Liver (tissue), 8 donors: ENCODE measurements at regions not wholly inside any gene's neighbourhood (a gene's known extent, or its start where the extent isn't known, plus 50 kb on each side); places are given as distances from the start of the nearest gene placed in this dataset.

Experiments
- DNase-seq: peaks from one replicate; pipeline ENCODE4 v3.0.0-alpha.2; 2017; ENCODE audit warnings: low spot score
- H3K27ac ChIP-seq, 2 donors: one replicate each; pipeline ENCODE4 v1.7.0; 2013; ENCODE audit warnings: inconsistent platforms in 2 of 2, low read length in 2 of 2, control low read depth in 1 of 2, low read depth in 1 of 2, mild to moderate bottlenecking in 1 of 2
- H3K27me3 ChIP-seq, 4 donors: one replicate each; pipeline versions ENCODE4 v1.6.1 to v1.7.0; 2013; ENCODE audit warnings: low read length in 3 of 4, inconsistent platforms in 1 of 4, mild to moderate bottlenecking in 1 of 4, moderate library complexity in 1 of 4; ENCODE audit not compliant: control insufficient read depth in 4 of 4, insufficient read depth in 4 of 4
- H3K36me3 ChIP-seq, 4 donors: one replicate each; pipeline versions ENCODE4 v1.6.1 to v1.7.0; 2013; ENCODE audit warnings: low read length in 3 of 4, mild to moderate bottlenecking in 3 of 4, low read depth in 1 of 4, moderate library complexity in 1 of 4; ENCODE audit not compliant: control insufficient read depth in 4 of 4, insufficient read depth in 3 of 4
- H3K4me1 ChIP-seq, 4 donors: one replicate each; pipeline versions ENCODE4 v1.6.1 to v1.7.0; 2013; ENCODE audit warnings: low read length in 3 of 4, mild to moderate bottlenecking in 3 of 4, moderate library complexity in 1 of 4; ENCODE audit not compliant: control insufficient read depth in 4 of 4, insufficient read depth in 4 of 4
- H3K4me3 ChIP-seq, 3 donors: one replicate each; pipeline versions ENCODE4 v1.6.1 to v1.7.0; 2013; ENCODE audit warnings: low read length in 3 of 3, control low read depth in 1 of 3, low read depth in 1 of 3, mild to moderate bottlenecking in 1 of 3
- H3K9ac ChIP-seq, 2 donors: one replicate each; pipeline ENCODE4 v1.7.0; 2013; ENCODE audit warnings: low read length in 2 of 2, mild to moderate bottlenecking in 2 of 2, moderate library complexity in 2 of 2, control low read depth in 1 of 2, low read depth in 1 of 2
- H3K9me3 ChIP-seq, 4 donors: one replicate each; pipeline versions ENCODE4 v1.6.1 to v1.7.0; 2013; ENCODE audit warnings: low read length in 3 of 4; ENCODE audit not compliant: control insufficient read depth in 4 of 4
- EGR1 ChIP-seq, 2 donors: IDR thresholded peaks; 2 replicates each; pipeline ENCODE4 v1.6.1; 2016 to 2018; ENCODE audit warnings: antibody characterized with exemption in 2 of 2, low read depth in 2 of 2
- FOXA1 ChIP-seq: IDR thresholded peaks from 2 replicates; pipeline ENCODE4 v1.6.1; 2016; ENCODE audit warnings: antibody characterized with exemption
- GABPA ChIP-seq, 2 donors: IDR thresholded peaks in 1 of 2; conservative IDR thresholded peaks in 1 of 2; 2 replicates each; pipeline ENCODE4 v1.6.1; 2016; ENCODE audit warnings: antibody characterized with exemption in 2 of 2, mild to moderate bottlenecking in 1 of 2, moderate library complexity in 1 of 2
- HNF4A ChIP-seq, 2 donors: conservative IDR thresholded peaks; 2 replicates each; pipeline ENCODE4 v1.6.1; 2016; ENCODE audit warnings: antibody characterized with exemption in 2 of 2, mild to moderate bottlenecking in 2 of 2
- HNF4G ChIP-seq: IDR thresholded peaks from 2 replicates; pipeline ENCODE4 v1.6.1; 2016; ENCODE audit warnings: antibody characterized with exemption
- JUND ChIP-seq, 2 donors: IDR thresholded peaks; 2 replicates each; pipeline ENCODE4 v1.6.1; 2016; ENCODE audit warnings: antibody characterized with exemption in 2 of 2
- NR2F2 ChIP-seq: IDR thresholded peaks from 2 replicates; pipeline ENCODE4 v1.6.1; 2016; ENCODE audit warnings: antibody characterized with exemption
- RAD21 ChIP-seq, 2 donors: IDR thresholded peaks; 2 replicates each; pipeline ENCODE4 v1.6.1; 2016; ENCODE audit warnings: antibody characterized with exemption in 2 of 2, mild to moderate bottlenecking in 2 of 2
- RXRA ChIP-seq, 2 donors: IDR thresholded peaks; 2 replicates each; pipeline ENCODE4 v1.6.1; 2017 to 2018; ENCODE audit warnings: antibody characterized with exemption in 2 of 2, mild to moderate bottlenecking in 1 of 2
- SP1 ChIP-seq: IDR thresholded peaks from 2 replicates; pipeline ENCODE4 v1.6.1; 2018; ENCODE audit warnings: antibody characterized with exemption, mild to moderate bottlenecking
- TAF1 ChIP-seq: conservative IDR thresholded peaks from 2 replicates; pipeline ENCODE4 v1.6.1; 2016; ENCODE audit warnings: antibody characterized with exemption, mild to moderate bottlenecking
- YY1 ChIP-seq: IDR thresholded peaks from 2 replicates; pipeline ENCODE4 v1.6.1; 2016; ENCODE audit warnings: antibody characterized with exemption, mild to moderate bottlenecking
- WGBS: extraction: QIAGEN DNeasy Blood & Tissue Kit; methylation state at CpG from one replicate; pipeline ENCODE4 v1.1.7; 2013; 5-methylcytosine and 5-hydroxymethylcytosine counted together
- TF ChIP-seq, protein P1 (sequence below): IDR thresholded peaks from 2 replicates; pipeline ENCODE4 v1.6.1; 2016; ENCODE audit warnings: antibody characterized with exemption
- TF ChIP-seq, protein P2 (sequence below): fragments of 150-350 bp; IDR thresholded peaks from 2 replicates; pipeline ENCODE4 v1.5.1; 2017; ENCODE audit warnings: improper control_type of control experiment, low read depth, low read length; ENCODE audit not compliant: missing input control
- TF ChIP-seq, protein P3 (sequence below): IDR thresholded peaks from 2 replicates; pipeline ENCODE4 v1.6.1; 2016; ENCODE audit warnings: antibody characterized with exemption, mild to moderate bottlenecking
- TF ChIP-seq, protein P4 (sequence below): IDR thresholded peaks from 2 replicates; pipeline ENCODE4 v1.6.1; 2016; ENCODE audit warnings: antibody characterized with exemption
- TF ChIP-seq, protein P5 (sequence below): IDR thresholded peaks from 2 replicates; pipeline ENCODE4 v1.6.1; 2016; ENCODE audit warnings: antibody characterized with exemption
- donor health status: healthy.
- donor health status: healthy.
- donor health status: healthy.
- donor health status: healthy.
- donor health status: healthy.

DNA sequence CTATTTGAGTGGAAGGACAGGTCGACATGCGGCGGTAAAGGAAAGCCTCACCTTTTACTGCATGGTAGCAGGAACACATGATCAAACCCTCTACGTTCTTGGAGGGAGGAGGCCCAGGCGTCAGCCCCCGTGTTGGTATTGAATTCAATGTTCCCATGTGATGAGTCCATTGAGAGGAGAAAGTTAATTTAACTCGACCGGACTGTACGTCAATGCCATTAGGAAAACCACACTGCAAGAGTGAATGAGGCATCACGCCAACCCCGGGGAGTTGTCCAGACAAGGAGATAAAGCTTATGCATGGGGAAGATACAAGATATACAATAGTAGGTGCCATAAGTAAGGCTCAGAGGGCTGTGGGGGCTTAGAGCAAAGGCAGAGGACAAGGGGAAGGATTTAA, 213.9 kb upstream of the ECI2 start:
- H3K4me3 ChIP-seq = no peak overlapping the region
- H3K4me1 ChIP-seq = no peaks in the 10 kb centered on the region
- no peak overlapping the region for H3K27ac ChIP-seq
- no peaks in the 10 kb centered on the region for H3K9me3 ChIP-seq
- no peak for TF ChIP-seq GABPA (IDR thresholded peaks at IDR 0.05 in 1 of 2, conservative IDR thresholded peaks at IDR 0.05 in 1 of 2)
- TF ChIP-seq RXRA (IDR thresholded peaks at IDR 0.05) = no peak
- no peak for TF ChIP-seq YY1
- TF ChIP-seq SP1 = no peak
- no peak for TF ChIP-seq JUND (IDR thresholded peaks at IDR 0.05)
- no peak for TF ChIP-seq TAF1
- no peak for TF ChIP-seq HNF4G
- TF ChIP-seq EGR1 (IDR thresholded peaks at IDR 0.05; ENCODE audit: low read depth in 2 of 2) = no peak
- TF ChIP-seq FOXA1 = no peak
- TF ChIP-seq, protein P1, sequence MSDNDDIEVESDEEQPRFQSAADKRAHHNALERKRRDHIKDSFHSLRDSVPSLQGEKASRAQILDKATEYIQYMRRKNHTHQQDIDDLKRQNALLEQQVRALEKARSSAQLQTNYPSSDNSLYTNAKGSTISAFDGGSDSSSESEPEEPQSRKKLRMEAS = no peak
- TF ChIP-seq, protein P2, sequence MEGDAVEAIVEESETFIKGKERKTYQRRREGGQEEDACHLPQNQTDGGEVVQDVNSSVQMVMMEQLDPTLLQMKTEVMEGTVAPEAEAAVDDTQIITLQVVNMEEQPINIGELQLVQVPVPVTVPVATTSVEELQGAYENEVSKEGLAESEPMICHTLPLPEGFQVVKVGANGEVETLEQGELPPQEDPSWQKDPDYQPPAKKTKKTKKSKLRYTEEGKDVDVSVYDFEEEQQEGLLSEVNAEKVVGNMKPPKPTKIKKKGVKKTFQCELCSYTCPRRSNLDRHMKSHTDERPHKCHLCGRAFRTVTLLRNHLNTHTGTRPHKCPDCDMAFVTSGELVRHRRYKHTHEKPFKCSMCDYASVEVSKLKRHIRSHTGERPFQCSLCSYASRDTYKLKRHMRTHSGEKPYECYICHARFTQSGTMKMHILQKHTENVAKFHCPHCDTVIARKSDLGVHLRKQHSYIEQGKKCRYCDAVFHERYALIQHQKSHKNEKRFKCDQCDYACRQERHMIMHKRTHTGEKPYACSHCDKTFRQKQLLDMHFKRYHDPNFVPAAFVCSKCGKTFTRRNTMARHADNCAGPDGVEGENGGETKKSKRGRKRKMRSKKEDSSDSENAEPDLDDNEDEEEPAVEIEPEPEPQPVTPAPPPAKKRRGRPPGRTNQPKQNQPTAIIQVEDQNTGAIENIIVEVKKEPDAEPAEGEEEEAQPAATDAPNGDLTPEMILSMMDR = no peak
- TF ChIP-seq, protein P3, sequence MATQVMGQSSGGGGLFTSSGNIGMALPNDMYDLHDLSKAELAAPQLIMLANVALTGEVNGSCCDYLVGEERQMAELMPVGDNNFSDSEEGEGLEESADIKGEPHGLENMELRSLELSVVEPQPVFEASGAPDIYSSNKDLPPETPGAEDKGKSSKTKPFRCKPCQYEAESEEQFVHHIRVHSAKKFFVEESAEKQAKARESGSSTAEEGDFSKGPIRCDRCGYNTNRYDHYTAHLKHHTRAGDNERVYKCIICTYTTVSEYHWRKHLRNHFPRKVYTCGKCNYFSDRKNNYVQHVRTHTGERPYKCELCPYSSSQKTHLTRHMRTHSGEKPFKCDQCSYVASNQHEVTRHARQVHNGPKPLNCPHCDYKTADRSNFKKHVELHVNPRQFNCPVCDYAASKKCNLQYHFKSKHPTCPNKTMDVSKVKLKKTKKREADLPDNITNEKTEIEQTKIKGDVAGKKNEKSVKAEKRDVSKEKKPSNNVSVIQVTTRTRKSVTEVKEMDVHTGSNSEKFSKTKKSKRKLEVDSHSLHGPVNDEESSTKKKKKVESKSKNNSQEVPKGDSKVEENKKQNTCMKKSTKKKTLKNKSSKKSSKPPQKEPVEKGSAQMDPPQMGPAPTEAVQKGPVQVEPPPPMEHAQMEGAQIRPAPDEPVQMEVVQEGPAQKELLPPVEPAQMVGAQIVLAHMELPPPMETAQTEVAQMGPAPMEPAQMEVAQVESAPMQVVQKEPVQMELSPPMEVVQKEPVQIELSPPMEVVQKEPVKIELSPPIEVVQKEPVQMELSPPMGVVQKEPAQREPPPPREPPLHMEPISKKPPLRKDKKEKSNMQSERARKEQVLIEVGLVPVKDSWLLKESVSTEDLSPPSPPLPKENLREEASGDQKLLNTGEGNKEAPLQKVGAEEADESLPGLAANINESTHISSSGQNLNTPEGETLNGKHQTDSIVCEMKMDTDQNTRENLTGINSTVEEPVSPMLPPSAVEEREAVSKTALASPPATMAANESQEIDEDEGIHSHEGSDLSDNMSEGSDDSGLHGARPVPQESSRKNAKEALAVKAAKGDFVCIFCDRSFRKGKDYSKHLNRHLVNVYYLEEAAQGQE = no peak
- TF ChIP-seq, protein P4, sequence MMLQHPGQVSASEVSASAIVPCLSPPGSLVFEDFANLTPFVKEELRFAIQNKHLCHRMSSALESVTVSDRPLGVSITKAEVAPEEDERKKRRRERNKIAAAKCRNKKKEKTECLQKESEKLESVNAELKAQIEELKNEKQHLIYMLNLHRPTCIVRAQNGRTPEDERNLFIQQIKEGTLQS = no peak
- TF ChIP-seq HNF4A (conservative IDR thresholded peaks at IDR 0.05) = no peak
- TF ChIP-seq RAD21 (IDR thresholded peaks at IDR 0.05) = no peak
- DNase-seq = no peak
- H3K9ac ChIP-seq = no peak overlapping the region
- H3K36me3 ChIP-seq = no peaks in the 10 kb centered on the region
- no peaks in the 10 kb centered on the region for H3K27me3 ChIP-seq
- 81% methylated on average over 11 of the region's 11 CpGs for WGBS

DNA sequence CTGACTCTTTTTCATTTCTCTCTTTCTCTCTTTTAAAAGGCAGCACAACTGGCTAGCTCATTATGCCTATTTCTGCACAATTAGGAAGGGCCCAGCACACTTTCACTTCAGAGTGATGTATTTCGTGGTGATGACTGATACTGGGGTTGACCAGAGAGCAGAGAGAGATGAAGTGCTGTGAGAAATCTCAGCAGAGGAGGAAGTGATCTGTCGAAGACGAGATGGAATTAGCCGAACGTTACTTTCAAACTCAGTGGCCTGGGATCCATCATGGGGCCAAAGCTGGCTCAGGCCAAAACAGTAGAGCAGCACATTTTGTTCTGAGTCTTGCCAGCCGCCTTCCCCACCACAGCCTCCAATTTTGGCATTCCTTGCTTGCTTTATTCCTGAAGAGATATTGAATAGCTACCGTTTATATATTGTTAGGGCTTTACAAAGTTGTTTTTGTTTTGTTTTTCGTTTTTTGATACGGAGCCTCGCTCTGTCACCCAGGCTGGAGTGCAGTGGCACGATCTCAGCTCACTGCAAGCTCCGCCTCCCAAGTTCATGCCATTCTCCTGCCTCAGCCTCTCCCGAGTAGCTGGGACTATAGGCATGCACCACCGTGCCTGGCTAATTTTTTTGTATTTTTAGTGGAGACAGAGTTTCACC, 213.2 kb upstream of the ECI2 start:
- no peak overlapping the region for H3K4me3 ChIP-seq
- no peaks in the 10 kb centered on the region for H3K36me3 ChIP-seq
- H3K27ac ChIP-seq = no peak overlapping the region
- H3K9me3 ChIP-seq = no peaks in the 10 kb centered on the region
- H3K4me1 ChIP-seq = no peaks in the 10 kb centered on the region
- H3K27me3 ChIP-seq = no peaks in the 10 kb centered on the region
- WGBS = 63% methylated on average over 14 of the region's 14 CpGs
- H3K9ac ChIP-seq = no peak overlapping the region
- peak; percentile 48 for TF ChIP-seq SP1
- TF ChIP-seq RAD21 (IDR thresholded peaks at IDR 0.05) = peak in 1 of 2 donors; percentile 20
- TF ChIP-seq, protein P5, sequence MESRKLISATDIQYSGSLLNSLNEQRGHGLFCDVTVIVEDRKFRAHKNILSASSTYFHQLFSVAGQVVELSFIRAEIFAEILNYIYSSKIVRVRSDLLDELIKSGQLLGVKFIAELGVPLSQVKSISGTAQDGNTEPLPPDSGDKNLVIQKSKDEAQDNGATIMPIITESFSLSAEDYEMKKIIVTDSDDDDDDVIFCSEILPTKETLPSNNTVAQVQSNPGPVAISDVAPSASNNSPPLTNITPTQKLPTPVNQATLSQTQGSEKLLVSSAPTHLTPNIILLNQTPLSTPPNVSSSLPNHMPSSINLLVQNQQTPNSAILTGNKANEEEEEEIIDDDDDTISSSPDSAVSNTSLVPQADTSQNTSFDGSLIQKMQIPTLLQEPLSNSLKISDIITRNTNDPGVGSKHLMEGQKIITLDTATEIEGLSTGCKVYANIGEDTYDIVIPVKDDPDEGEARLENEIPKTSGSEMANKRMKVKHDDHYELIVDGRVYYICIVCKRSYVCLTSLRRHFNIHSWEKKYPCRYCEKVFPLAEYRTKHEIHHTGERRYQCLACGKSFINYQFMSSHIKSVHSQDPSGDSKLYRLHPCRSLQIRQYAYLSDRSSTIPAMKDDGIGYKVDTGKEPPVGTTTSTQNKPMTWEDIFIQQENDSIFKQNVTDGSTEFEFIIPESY = no peak
- TF ChIP-seq RXRA (IDR thresholded peaks at IDR 0.05) = peak in 1 of 2 donors; percentile 23
- TF ChIP-seq TAF1 = no peak
- peak; percentile 76 for TF ChIP-seq NR2F2
- TF ChIP-seq HNF4G = no peak
- no peak for DNase-seq
